Gastroesophageal sphincter (tissue), 4 donors: ENCODE measurements at regions not wholly inside any gene's neighbourhood (a gene's known extent, or its start where the extent isn't known, plus 50 kb on each side); places are given as distances from the start of the nearest gene placed in this dataset.
"Not testable (repeated sequence)": the region's sequence is repeated elsewhere in the genome, so short reads cannot be mapped to it uniquely, and the experiment has no call there.

Experiments
- ATAC-seq: fragments of 150-250 bp; one replicate; pipeline ENCODE4 v1.9.1; 2016; ENCODE audit warnings: mild to moderate bottlenecking, moderate library complexity
- H3K27ac ChIP-seq, 4 donors: fragments of 200-600 bp; sonication (generic) in 3 of 4; 1 replicate in 3 of 4; 2 replicates in 1 of 4; pipeline ENCODE4 v1.5.1; 2016 to 2019
- H3K27me3 ChIP-seq: fragments of 200-600 bp; sonication (generic); one replicate; pipeline ENCODE4 v1.5.1; 2019
- H3K36me3 ChIP-seq, 2 donors: fragments of 200-600 bp; sonication (generic); one replicate each; pipeline ENCODE4 v1.5.1; 2019; ENCODE audit warnings: control low read depth in 1 of 2
- H3K4me1 ChIP-seq, 3 donors: fragments of 200-600 bp; sonication (generic); 1 replicate in 2 of 3; 2 replicates in 1 of 3; pipeline ENCODE4 v1.5.1; 2016 to 2019; ENCODE audit warnings: control low read depth in 2 of 3
- H3K4me3 ChIP-seq, 2 donors: fragments of 200-600 bp; sonication (generic); one replicate each; pipeline ENCODE4 v1.5.1; 2019; ENCODE audit warnings: mild to moderate bottlenecking in 1 of 2, moderate library complexity in 1 of 2
- H3K9me3 ChIP-seq, 3 donors: fragments of 200-600 bp; sonication (generic); one replicate each; pipeline ENCODE4 v1.5.1; 2017 to 2019; ENCODE audit warnings: control low read depth in 2 of 3
- EP300 ChIP-seq: sonication (generic); formaldehyde crosslinking; IDR thresholded peaks from one replicate; pipeline ENCODE4 v1.6.1; 2017; ENCODE audit warnings: antibody characterized with exemption, mild to moderate bottlenecking
- POLR2A ChIP-seq, 2 donors: fragments of 450-650 bp; IDR thresholded peaks; one replicate each; pipeline ENCODE4 v1.6.1; 2017; ENCODE audit warnings: antibody characterized with exemption in 2 of 2, mild to moderate bottlenecking in 2 of 2, moderate library complexity in 1 of 2
- POLR2AphosphoS5 ChIP-seq: sonication (generic); formaldehyde crosslinking; IDR thresholded peaks from one replicate; pipeline ENCODE4 v1.6.1; 2017; ENCODE audit warnings: antibody characterized with exemption
- WGBS, 2 donors: methylation state at CpG; one replicate each; pipeline ENCODE4 v1.1.5; 2018; ENCODE audit warnings: low coverage in 1 of 2; 5-methylcytosine and 5-hydroxymethylcytosine counted together
- TF ChIP-seq, protein P1 (sequence below), 4 experiments: fragments of 200-600 bp in 2 of 4; fragments of 450-650 bp in 2 of 4; sonication (generic) in 1 of 4; IDR thresholded peaks; one replicate each; pipeline ENCODE4 v1.5.1; 2017 to 2019; ENCODE audit warnings: antibody characterized with exemption in 4 of 4, mild to moderate bottlenecking in 2 of 4, moderate library complexity in 2 of 4

DNA sequence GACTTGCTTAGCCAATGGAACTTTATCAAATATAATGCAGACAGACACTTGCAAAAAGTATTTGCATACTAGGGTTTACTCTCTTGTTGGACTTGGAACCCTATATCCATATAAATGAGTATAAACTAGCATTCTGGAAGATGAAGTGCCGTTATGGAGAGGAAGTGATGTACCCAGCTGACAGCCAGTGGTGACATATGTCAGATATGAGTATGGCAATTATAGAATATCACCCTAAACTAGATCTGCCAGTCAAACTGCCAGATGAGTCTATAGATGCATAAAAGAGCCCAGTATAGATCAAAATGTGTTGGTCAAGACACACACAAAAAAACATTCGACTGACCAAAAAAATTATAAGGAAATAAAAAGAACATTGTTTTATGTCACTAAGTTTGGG lies 739.3 kb downstream of the PLA2G4A start:
- no peak for TF ChIP-seq POLR2A (IDR thresholded peaks at IDR 0.05)
- TF ChIP-seq, protein P1, sequence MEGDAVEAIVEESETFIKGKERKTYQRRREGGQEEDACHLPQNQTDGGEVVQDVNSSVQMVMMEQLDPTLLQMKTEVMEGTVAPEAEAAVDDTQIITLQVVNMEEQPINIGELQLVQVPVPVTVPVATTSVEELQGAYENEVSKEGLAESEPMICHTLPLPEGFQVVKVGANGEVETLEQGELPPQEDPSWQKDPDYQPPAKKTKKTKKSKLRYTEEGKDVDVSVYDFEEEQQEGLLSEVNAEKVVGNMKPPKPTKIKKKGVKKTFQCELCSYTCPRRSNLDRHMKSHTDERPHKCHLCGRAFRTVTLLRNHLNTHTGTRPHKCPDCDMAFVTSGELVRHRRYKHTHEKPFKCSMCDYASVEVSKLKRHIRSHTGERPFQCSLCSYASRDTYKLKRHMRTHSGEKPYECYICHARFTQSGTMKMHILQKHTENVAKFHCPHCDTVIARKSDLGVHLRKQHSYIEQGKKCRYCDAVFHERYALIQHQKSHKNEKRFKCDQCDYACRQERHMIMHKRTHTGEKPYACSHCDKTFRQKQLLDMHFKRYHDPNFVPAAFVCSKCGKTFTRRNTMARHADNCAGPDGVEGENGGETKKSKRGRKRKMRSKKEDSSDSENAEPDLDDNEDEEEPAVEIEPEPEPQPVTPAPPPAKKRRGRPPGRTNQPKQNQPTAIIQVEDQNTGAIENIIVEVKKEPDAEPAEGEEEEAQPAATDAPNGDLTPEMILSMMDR (IDR thresholded peaks at IDR 0.05) = no peak
- no peak for TF ChIP-seq EP300
- TF ChIP-seq POLR2AphosphoS5 = no peak
- Histone ChIP-seq H3K36me3 (no peaks in the 10 kb centered on the region), H3K4me1 (no peaks in the 10 kb centered on the region), H3K9me3 (no peaks in the 10 kb centered on the region), H3K27ac (no peak overlapping the region), H3K4me3 (no peak overlapping the region), H3K27me3 (no peaks in the 10 kb centered on the region)
- no peak for ATAC-seq
- 80 to 89% methylated on average over 1 to 2 of the region's 2 CpGs for WGBS, 2 donors

DNA sequence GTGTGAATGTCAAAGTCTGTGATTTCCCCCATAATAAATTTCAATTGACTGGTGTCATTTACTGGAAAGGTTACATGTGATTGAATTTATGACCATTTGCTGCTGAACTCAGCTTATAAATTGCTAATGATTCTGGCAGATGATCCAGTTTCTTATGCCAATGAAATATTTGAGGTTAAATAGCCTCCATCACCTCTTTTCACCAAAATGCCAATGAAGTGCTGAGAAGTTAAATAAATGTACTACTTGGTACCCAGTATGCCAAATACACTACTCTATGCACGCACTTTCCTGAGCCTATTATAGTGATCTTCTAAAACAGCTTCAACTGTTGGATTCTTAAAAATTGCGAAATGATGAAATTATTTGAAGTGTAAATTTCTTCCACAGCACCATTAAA lies 741.4 kb downstream of the PLA2G4A start:
- WGBS, 2 donors = 97% methylated on average over 2 of the region's 2 CpGs
- Histone ChIP-seq H3K4me3 (no peak overlapping the region), H3K27me3 (no peaks in the 10 kb centered on the region), H3K36me3 (no peaks in the 10 kb centered on the region), H3K4me1 (no peaks in the 10 kb centered on the region), H3K27ac (no peak overlapping the region), H3K9me3 (no peaks in the 10 kb centered on the region)
- no peak for TF ChIP-seq EP300
- no peak for TF ChIP-seq POLR2AphosphoS5
- no peak for TF ChIP-seq POLR2A (IDR thresholded peaks at IDR 0.05)
- TF ChIP-seq, protein P1 (IDR thresholded peaks at IDR 0.05) = no peak
- no peak for ATAC-seq

DNA sequence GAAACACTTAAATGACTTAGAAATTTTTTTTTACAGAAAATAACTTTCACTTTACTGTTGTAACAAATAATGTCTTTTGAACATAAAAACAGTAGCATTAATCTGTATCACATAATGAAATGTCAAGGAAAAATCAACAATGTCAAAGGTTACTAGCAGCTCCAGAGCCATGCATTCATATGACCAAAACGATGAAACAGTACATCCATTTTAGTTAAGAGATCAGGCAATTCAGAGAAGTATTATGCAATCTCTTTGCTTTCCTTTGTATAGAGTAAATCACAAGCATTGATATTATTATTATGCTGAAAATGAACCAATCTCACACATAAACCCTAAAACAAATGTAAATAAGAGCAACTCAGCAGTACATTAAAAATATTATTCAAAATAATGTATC lies 748.9 kb downstream of the PLA2G4A start:
- TF ChIP-seq POLR2AphosphoS5 = no peak
- TF ChIP-seq EP300 = no peak
- TF ChIP-seq, protein P1 (IDR thresholded peaks at IDR 0.05) = no peak
- no peak for TF ChIP-seq POLR2A (IDR thresholded peaks at IDR 0.05)
- Histone ChIP-seq H3K4me1 (no peaks in the 10 kb centered on the region), H3K36me3 (no peaks in the 10 kb centered on the region), H3K9me3 (no peaks in the 10 kb centered on the region), H3K27ac (no peak overlapping the region), H3K27me3 (no peaks in the 10 kb centered on the region), H3K4me3 (no peak overlapping the region)
- WGBS, 2 donors = 52 to 82% methylated on average over 1 of the region's 1 CpG
- no peak for ATAC-seq

DNA sequence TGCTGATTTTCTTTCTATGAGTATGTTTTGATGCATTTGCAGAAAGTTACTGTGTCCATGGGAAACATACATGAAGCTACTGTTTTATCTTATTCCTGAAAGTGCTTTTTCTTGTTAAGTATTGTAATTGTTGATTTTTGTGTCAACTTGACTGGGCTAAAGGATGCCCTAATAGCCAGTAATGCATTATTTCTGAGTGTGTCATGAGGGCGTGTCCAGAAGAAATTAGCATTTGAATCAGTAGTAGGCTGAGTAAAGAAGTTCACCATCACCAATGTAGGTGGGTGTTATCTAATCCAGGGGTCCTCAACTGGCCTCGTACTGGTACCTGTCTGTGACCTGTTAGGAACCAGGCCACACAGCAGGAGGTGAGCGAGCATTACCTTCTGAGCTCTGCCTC lies 760.2 kb downstream of the PLA2G4A start:
- no peak overlapping the region for H3K27ac ChIP-seq
- no peaks in the 10 kb centered on the region for H3K36me3 ChIP-seq
- H3K4me3 ChIP-seq = no peak overlapping the region
- 80 to 86% methylated on average over 2 of the region's 3 CpGs for WGBS, 2 donors
- H3K4me1 ChIP-seq = no peaks in the 10 kb centered on the region
- no peak for ATAC-seq
- H3K27me3 ChIP-seq = no peaks in the 10 kb centered on the region
- TF ChIP-seq EP300 (no peak), POLR2AphosphoS5 (no peak), POLR2A (IDR thresholded peaks at IDR 0.05) (no peak)
- TF ChIP-seq, protein P1 (IDR thresholded peaks at IDR 0.05) = no peak
- no peaks in the 10 kb centered on the region for H3K9me3 ChIP-seq

DNA sequence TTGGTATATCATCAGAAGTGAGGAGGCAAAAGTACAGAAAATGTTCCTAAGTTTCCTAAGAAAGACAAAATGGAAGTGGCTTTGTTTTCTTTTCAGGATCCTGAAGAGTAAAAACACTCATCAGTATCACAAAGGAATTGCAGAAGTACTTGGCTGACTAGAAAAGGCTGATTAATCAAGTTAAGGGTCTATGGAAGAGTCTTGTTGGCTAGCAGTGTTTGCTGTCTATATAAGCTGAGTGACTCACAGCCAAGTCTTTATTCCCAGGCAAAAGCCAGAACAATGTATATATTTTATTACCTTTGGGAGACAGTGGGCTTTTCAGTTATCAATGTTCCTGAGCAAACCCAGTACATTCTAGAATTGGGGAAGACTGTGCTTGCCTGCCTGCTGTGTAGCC lies 777.0 kb downstream of the PLA2G4A start:
- no peak overlapping the region for H3K27ac ChIP-seq
- no peaks in the 10 kb centered on the region for H3K4me1 ChIP-seq
- no peaks in the 10 kb centered on the region for H3K36me3 ChIP-seq
- H3K27me3 ChIP-seq = no peaks in the 10 kb centered on the region
- TF ChIP-seq POLR2A (IDR thresholded peaks at IDR 0.05) (no peak), EP300 (no peak), POLR2AphosphoS5 (no peak)
- TF ChIP-seq, protein P1 (IDR thresholded peaks at IDR 0.05) = no peak
- H3K9me3 ChIP-seq = peaks cover 0 to 6% (median 0%) of the 10 kb centered on the region in 3 donors
- no peak for ATAC-seq
- H3K4me3 ChIP-seq = no peak overlapping the region

DNA sequence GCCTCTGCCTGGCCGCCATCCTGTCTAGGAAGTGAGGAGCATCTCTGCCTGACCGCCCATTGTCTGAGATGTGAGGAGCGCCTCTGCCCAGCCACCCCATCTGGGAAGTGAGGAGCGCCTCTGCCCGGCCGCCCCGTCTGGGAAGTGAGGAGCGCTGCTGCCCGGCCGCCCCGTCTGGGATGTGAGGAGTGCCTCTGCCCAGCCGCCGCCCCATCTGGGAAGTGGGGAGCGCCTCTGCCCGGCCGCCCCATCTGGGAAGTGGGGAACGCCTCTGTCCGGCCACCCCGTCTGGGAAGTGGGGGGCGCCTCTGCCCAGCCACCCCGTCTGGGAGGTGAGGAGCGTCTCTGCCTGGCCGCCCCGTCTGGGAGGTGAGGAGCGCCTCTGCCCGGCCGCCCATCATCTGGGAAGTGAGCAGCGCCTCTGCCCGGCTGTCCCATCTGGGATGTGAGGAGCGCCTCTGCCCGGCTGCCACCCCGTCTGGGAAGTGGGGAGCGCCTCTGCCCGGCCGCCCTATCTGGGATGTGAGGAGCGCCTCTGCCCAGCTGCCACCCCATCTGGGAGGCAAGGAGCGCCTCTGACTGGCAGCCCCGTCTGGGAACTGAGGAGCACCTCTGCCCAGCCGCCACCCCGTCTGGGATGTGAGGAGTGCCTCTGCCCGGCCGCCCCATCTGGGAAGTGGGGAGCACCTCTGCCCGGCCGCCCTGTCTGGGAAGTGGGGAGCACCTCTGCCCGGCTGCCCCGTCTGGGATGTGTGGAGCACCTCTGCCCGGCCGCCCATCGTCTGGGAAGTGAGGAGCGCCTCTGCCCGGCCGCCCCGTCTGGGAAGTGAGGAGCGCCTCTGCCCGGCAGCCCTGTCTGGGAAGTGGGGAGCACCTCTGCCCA lies 787.3 kb downstream of the PLA2G4A start:
- not testable (repeated sequence) for H3K36me3 ChIP-seq, H3K27ac ChIP-seq, H3K4me3 ChIP-seq, H3K27me3 ChIP-seq, ATAC-seq, H3K4me1 ChIP-seq
- peaks cover 0 to 15% (median 0%) of the 10 kb centered on the region in 3 donors for H3K9me3 ChIP-seq
- no CpG with 5 or more reads among the region's 55 CpGs for WGBS, 2 donors

DNA sequence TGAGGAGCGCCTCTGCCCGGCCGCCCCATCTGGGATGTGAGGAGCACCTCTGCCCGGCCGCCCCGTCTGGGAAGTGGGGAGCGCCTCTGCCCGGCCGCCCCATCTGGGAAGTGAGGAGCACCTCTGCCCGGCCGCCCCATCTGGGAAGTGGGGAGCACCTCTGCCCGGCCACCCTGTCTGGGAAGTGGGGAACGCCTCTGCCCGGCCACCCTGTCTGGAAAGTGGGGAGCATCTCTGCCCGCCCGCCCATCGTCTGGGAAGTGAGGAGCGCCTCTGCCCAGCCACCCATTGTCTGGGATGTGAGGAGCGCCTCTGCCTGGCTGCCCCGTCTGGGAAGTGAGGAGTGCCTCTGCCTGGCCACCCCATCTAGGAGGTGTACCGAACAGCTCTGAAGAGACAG lies 788.1 kb downstream of the PLA2G4A start:
- 0 to 100% methylated on average over 1 to 3 of the region's 21 CpGs for WGBS, 2 donors
- H3K27ac ChIP-seq, H3K27me3 ChIP-seq, H3K4me1 ChIP-seq, H3K4me3 ChIP-seq, ATAC-seq, H3K36me3 ChIP-seq: not testable (repeated sequence)
- H3K9me3 ChIP-seq = peaks cover 0 to 15% (median 0%) of the 10 kb centered on the region in 3 donors
